HEK293 (cell line): ENCODE measurements at regions not wholly inside any gene's neighbourhood (a gene's known extent, or its start where the extent isn't known, plus 50 kb on each side); places are given as distances from the start of the nearest gene placed in this dataset.

Experiments
- CTCF ChIA-PET: fragments of 350-600 bp; formaldehyde crosslinking; extraction: SDS; loops from one replicate; lab custom pipeline; 2021; ENCODE audit warnings: antibody characterized with exemption; lab: Yijun Ruan, JAX
- POLR2A ChIA-PET: fragments of 300-600 bp; formaldehyde crosslinking; extraction: SDS; loops from one replicate; lab custom pipeline; 2020; ENCODE audit warnings: antibody characterized with exemption, inconsistent platforms; lab: Yijun Ruan, JAX
- H3K27ac ChIP-seq: fragments of 200-500 bp; sonication (Bioruptor generic); 2 replicates; pipeline ENCODE4 v1.5.1; 2014; ENCODE audit warnings: low read depth, low read length, control low read depth, inconsistent platforms; ENCODE audit errors: extremely low read depth
- H3K36me3 ChIP-seq, 2 experiments: fragments of 200-500 bp in 1 of 2; sonication (Bioruptor generic) in 1 of 2; 1 replicate in 1 of 2; 2 replicates in 1 of 2; pipeline ENCODE4 v1.5.1; 2014 to 2017; ENCODE audit warnings: inconsistent platforms in 2 of 2, low read length in 2 of 2; ENCODE audit not compliant: control insufficient read depth in 2 of 2, insufficient read depth in 1 of 2
- H3K4me1 ChIP-seq: fragments of 200-500 bp; sonication (Bioruptor generic); 2 replicates; pipeline ENCODE4 v1.5.1; 2014; ENCODE audit warnings: mild to moderate bottlenecking, low read length, inconsistent platforms; ENCODE audit not compliant: control insufficient read depth, insufficient read depth
- H3K4me3 ChIP-seq: 2 replicates; pipeline ENCODE4 v1.5.1; 2011; ENCODE audit warnings: low read depth, mild to moderate bottlenecking, control low read depth, low read length, moderate library complexity
- H3K9me3 ChIP-seq: fragments of 200-500 bp; sonication (Bioruptor generic); 2 replicates; pipeline ENCODE4 v1.5.1; 2014; ENCODE audit warnings: low read depth, low read length, inconsistent platforms; ENCODE audit not compliant: control insufficient read depth, insufficient read depth
- CTCF ChIP-seq: fragments of 450-650 bp; formaldehyde crosslinking; IDR thresholded peaks from 2 replicates; pipeline ENCODE4 v1.5.1; 2016; ENCODE audit warnings: missing biosample characterization, missing genetic modification characterization
- ELK4 ChIP-seq: IDR thresholded peaks from 2 replicates; pipeline ENCODE4 v1.6.1; 2011; ENCODE audit warnings: mild to moderate bottlenecking, low read depth, low read length, borderline replicate concordance
- KLF9 ChIP-seq: fragments of 450-650 bp; formaldehyde crosslinking; IDR thresholded peaks from 2 replicates; pipeline ENCODE4 v1.5.1; 2016; ENCODE audit warnings: missing biosample characterization, missing genetic modification characterization, low read depth
- MYNN ChIP-seq: fragments of 450-650 bp; formaldehyde crosslinking; IDR thresholded peaks from 2 replicates; pipeline ENCODE4 v1.5.1; 2016; ENCODE audit warnings: missing biosample characterization, missing genetic modification characterization, borderline replicate concordance
- TRIM28 ChIP-seq: IDR thresholded peaks from 2 replicates; pipeline ENCODE4 v1.6.1; 2011; ENCODE audit warnings: low read length, control low read depth, borderline replicate concordance
- ZBTB11 ChIP-seq: fragments of 450-650 bp; formaldehyde crosslinking; conservative IDR thresholded peaks from 2 replicates; pipeline ENCODE4 v1.5.1; 2016; ENCODE audit warnings: low read depth, missing biosample characterization, missing genetic modification characterization
- ZEB2 ChIP-seq: fragments of 450-650 bp; formaldehyde crosslinking; IDR thresholded peaks from 2 replicates; pipeline ENCODE4 v1.5.1; 2016; ENCODE audit warnings: missing biosample characterization, missing genetic modification characterization
- ZIC2 ChIP-seq: fragments of 450-650 bp; formaldehyde crosslinking; IDR thresholded peaks from 2 replicates; pipeline ENCODE4 v1.5.1; 2016; ENCODE audit warnings: missing biosample characterization, missing genetic modification characterization
- ZNF133 ChIP-seq: fragments of 450-650 bp; formaldehyde crosslinking; IDR thresholded peaks from 2 replicates; pipeline ENCODE4 v1.5.1; 2016; ENCODE audit warnings: missing biosample characterization, missing genetic modification characterization
- ZNF157 ChIP-seq: fragments of 450-650 bp; formaldehyde crosslinking; IDR thresholded peaks from 2 replicates; pipeline ENCODE4 v1.5.1; 2016; ENCODE audit warnings: missing biosample characterization, missing genetic modification characterization
- ZNF26 ChIP-seq: fragments of 450-650 bp; formaldehyde crosslinking; IDR thresholded peaks from 2 replicates; pipeline ENCODE4 v1.5.1; 2016; ENCODE audit warnings: missing biosample characterization, missing genetic modification characterization
- ZNF571 ChIP-seq: fragments of 450-650 bp; formaldehyde crosslinking; IDR thresholded peaks from 2 replicates; pipeline ENCODE4 v1.5.0; 2017; ENCODE audit warnings: missing biosample characterization, missing genetic modification characterization
- ZNF645 ChIP-seq: fragments of 450-650 bp; formaldehyde crosslinking; IDR thresholded peaks from 2 replicates; pipeline ENCODE4; 2016; ENCODE audit warnings: missing biosample characterization, missing genetic modification characterization
- ZNF660 ChIP-seq: fragments of 450-650 bp; IDR thresholded peaks from 2 replicates; pipeline ENCODE4 v1.5.1; 2018; ENCODE audit warnings: missing biosample characterization, mild to moderate bottlenecking, missing genetic modification characterization

- POLR2A ChIA-PET: no interaction called here
These were observed 404.8 kb downstream of the EPHA5 start for GRCh38 chr4:65265526-65265925.

GRCh38 chr4:65259296-65259695 lies 411.0 kb downstream of the EPHA5 start:
- CTCF ChIA-PET: no interaction called here
- TF ChIP-seq ZNF157 (no peak), KLF9 (no peak), TRIM28 (no peak), ZNF571 (tag by site-specific recombination) (no peak), ELK4 (no peak), ZNF133 (no peak), ZBTB11 (tag by site-specific recombination) (no peak), ZNF660 (tag by site-specific recombination) (no peak)
- POLR2A ChIA-PET: no interaction called here

More at GRCh38 chr4:65265526-65265925, 404.8 kb downstream of the EPHA5 start:
- no peak overlapping the region for H3K4me3 ChIP-seq
- TF ChIP-seq ZEB2 (tag by site-specific recombination) (no peak), ZNF645 (tag by site-specific recombination) (no peak), ZNF571 (tag by site-specific recombination) (no peak), CTCF (tag by site-specific recombination) (no peak), ZIC2 (tag by site-specific recombination) (no peak)
- no peaks in the 10 kb centered on the region for H3K36me3 ChIP-seq
- H3K27ac ChIP-seq: no peak overlapping the region
- H3K4me1 ChIP-seq: no peaks in the 10 kb centered on the region
- no peaks in the 10 kb centered on the region for H3K9me3 ChIP-seq
- CTCF ChIA-PET: no interaction called here

GRCh38 chr4:65250916-65251315 lies 419.4 kb downstream of the EPHA5 start:
- Histone ChIP-seq H3K27ac (no peak overlapping the region), H3K36me3 (no peaks in the 10 kb centered on the region), H3K9me3 (no peaks in the 10 kb centered on the region), H3K4me3 (no peak overlapping the region), H3K4me1 (no peaks in the 10 kb centered on the region)
- POLR2A ChIA-PET: no interaction called here
- no peak for TF ChIP-seq ZNF26 (tag by site-specific recombination)
- TF ChIP-seq MYNN (tag by site-specific recombination): no peak
- CTCF ChIA-PET: no interaction called here

More at GRCh38 chr4:65259296-65259695, 411.0 kb downstream of the EPHA5 start:
- Histone ChIP-seq H3K36me3 (no peaks in the 10 kb centered on the region), H3K4me1 (no peaks in the 10 kb centered on the region), H3K9me3 (no peaks in the 10 kb centered on the region), H3K4me3 (no peak overlapping the region), H3K27ac (no peak overlapping the region)
